Calu3 (cell line): ENCODE measurements at regions not wholly inside any gene's neighbourhood (a gene's known extent, or its start where the extent isn't known, plus 50 kb on each side); places are given as distances from the start of the nearest gene placed in this dataset.
"Not testable (repeated sequence)": the region's sequence is repeated elsewhere in the genome, so short reads cannot be mapped to it uniquely, and the experiment has no call there.

Source experiments
- BruUV-seq: library from RNA; stranded (reverse); fragments of 400-500 nt; replicated peaks from 2 replicates; lab custom pipeline; 2021; lab: Mats Ljungman, UMichigan
- CTCF ChIA-PET: fragments of 300-600 bp; sonication (Branson Sonifier 250); formaldehyde crosslinking; loops from one replicate; lab custom pipeline; 2022; ENCODE audit warnings: antibody characterized with exemption; lab: Charles Lee
- DNase-seq: peaks from one replicate; pipeline ENCODE4 v3.0.0; 2022
- H3K27ac Mint-ChIP-seq: one replicate; pipeline ENCODE4 v1.8.0; 2022; ENCODE audit warnings: mixed read lengths; ENCODE audit not compliant: unreplicated experiment
- H3K27me3 Mint-ChIP-seq: one replicate; pipeline ENCODE4 v1.8.0; 2022; ENCODE audit warnings: mixed read lengths; ENCODE audit not compliant: unreplicated experiment
- H3K36me3 Mint-ChIP-seq: one replicate; pipeline ENCODE4 v1.8.0; 2022; ENCODE audit warnings: mild to moderate bottlenecking, moderate library complexity, mixed read lengths; ENCODE audit not compliant: insufficient read depth, unreplicated experiment
- H3K4me1 Mint-ChIP-seq: one replicate; pipeline ENCODE4 v1.8.0; 2022; ENCODE audit warnings: mild to moderate bottlenecking, low read depth, mixed read lengths; ENCODE audit not compliant: unreplicated experiment
- H3K4me3 Mint-ChIP-seq: one replicate; pipeline ENCODE4 v1.8.0; 2022; ENCODE audit warnings: mild to moderate bottlenecking, low read depth, moderate library complexity, mixed read lengths; ENCODE audit not compliant: unreplicated experiment
- H3K9me3 Mint-ChIP-seq: one replicate; pipeline ENCODE4 v1.8.0; 2022; ENCODE audit warnings: low read depth, mixed read lengths; ENCODE audit not compliant: unreplicated experiment
- CTCF ChIP-seq: fragments of 200-600 bp; IDR thresholded peaks from one replicate; pipeline ENCODE4 v1.8.0; 2022; ENCODE audit warnings: antibody characterized with exemption; ENCODE audit not compliant: unreplicated experiment
- intact Hi-C: fragments of 100-400 bp; cut with micrococcal nuclease; formaldehyde crosslinking; loops from one replicate; pipeline ENCODE4 v1.10.0; 2022; ENCODE audit not compliant: unreplicated experiment

DNA sequence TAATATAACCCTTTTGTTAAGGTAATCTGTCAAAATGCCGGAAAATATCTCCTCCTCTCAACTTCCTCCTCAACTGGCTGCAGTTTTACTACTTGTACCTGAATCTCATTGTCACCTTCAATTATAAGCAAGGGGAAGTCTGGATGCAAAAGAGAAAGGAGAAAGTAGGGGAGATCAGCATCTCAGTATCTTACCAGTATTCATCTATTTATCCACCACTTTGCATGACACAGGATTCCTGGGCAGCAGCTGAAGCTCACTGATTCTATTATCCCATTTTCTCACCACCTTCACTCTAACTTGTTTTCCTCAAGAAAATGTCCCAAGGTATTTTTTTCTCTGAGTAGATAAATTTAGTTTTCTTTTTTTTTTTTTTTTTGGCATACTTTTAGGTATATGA, 440.5 kb upstream of the CBLB start:
- Mint-ChIP-seq H3K4me1 (no peaks in the 10 kb centered on the region), H3K27ac (no peak overlapping the region), H3K4me3 (no peak overlapping the region), H3K27me3 (no peaks in the 10 kb centered on the region), H3K36me3 (no peaks in the 10 kb centered on the region), H3K9me3 (no peaks in the 10 kb centered on the region)
- CTCF ChIA-PET, result interaction anchor here (0.7 kb wide), 1 partner anchor 187 kb away, joined by 4 read pairs; no protein-coding TSS in a partner anchor
- intact Hi-C loops, result no loop called here
- no TSS peak for BruUV-seq
- TF ChIP-seq CTCF, result no peak
- no peak for DNase-seq

DNA sequence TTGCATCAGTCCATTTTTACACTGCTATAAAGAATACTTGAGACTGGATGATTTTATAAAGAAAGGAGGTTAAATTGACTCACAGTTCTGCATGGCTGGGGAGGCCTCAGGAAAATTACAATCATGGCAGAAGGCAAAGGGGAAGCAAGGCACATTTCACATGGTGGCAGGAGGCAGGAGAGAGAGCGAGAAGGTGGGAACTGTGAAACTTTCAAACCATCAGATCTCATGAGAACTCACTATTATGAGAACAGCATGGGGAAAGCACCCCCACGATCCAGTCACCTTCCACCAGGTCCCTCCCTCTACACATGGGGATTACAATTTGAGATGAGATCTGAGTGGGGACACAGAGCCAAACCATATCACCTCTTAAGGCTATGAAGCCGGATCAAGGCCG, 441.0 kb upstream of the CBLB start:
- H3K4me3 Mint-ChIP-seq, H3K4me1 Mint-ChIP-seq, H3K27ac Mint-ChIP-seq, intact Hi-C loops, H3K36me3 Mint-ChIP-seq, BruUV-seq, CTCF ChIA-PET, DNase-seq, H3K27me3 Mint-ChIP-seq, H3K9me3 Mint-ChIP-seq: not testable (repeated sequence)

DNA sequence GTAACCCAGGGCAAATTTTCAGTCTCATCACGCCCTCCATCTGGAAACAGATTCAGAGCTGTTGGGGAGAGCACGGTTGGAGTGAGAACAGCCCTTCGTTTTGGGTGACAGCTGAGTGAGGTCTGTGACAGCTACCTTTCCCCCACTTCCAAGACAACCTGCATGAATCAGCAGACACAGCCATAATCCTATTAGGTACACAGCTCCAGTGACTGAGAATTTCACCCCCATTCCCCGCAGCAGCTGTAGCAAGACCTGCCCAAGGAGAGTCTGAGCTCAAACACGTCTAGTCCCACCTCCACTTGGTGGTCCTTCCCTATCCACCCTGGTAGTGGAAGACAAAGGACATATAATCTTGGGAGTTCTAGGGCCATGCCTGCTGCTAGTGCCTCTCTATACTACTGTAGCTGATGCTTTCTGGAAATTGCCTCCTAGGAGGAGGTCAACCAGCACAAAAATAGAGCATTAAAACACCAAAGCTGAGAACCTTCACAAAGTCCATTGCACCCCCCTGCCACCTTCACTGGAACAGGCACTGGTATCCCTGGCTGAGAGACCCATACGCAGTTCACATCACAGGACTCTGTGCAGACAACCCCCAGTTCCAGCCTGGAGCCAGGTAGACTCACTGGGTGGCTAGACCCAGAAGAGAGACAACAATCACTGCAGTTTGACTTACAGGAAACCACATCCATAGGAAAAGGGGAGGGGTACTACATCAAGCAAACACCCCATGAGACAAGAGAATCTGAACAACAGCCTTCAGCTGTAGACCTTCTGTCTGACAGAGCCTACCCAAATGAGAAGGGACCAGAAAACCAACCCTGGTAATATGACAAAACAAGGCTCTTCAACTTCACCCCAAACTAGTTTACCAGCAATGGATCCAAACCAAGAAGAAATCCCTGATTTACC, 448.6 kb upstream of the CBLB start:
- Mint-ChIP-seq H3K27me3 (no peaks in the 10 kb centered on the region), H3K4me1 (peaks cover 12% of the 10 kb centered on the region), H3K4me3 (no peak overlapping the region), H3K9me3 (peaks cover 6% of the 10 kb centered on the region), H3K36me3 (no peaks in the 10 kb centered on the region), H3K27ac (no peak overlapping the region)
- no peak for DNase-seq
- no TSS peak for BruUV-seq
- intact Hi-C loops, result no loop called here
- TF ChIP-seq CTCF, result no peak
- CTCF ChIA-PET, result no interaction called here

DNA sequence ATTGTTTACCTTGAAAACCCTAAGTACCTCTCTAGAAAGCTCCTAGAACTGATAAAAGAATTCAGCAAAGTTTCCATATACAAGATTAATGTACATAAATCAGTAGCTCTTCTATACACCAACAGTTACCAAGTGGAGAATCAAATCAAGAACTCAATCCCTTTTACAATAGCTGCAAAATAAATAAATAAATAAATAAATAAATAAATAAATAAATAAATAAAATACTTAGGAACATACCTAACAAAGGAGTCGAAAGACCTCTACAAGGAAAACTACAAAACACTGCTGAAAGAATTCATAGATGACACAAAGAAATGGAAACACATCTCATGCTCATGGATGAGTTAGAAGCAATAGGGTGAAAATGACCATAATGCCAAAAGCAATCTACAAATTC, 452.6 kb upstream of the CBLB start:
- CTCF ChIA-PET, BruUV-seq, intact Hi-C loops, H3K27me3 Mint-ChIP-seq, H3K4me3 Mint-ChIP-seq, DNase-seq, H3K36me3 Mint-ChIP-seq, H3K27ac Mint-ChIP-seq: not testable (repeated sequence)
- Mint-ChIP-seq H3K4me1 (peaks cover 11% of the 10 kb centered on the region), H3K9me3 (peaks cover 18% of the 10 kb centered on the region)

- Mint-ChIP-seq H3K27ac (no peak overlapping the region), H3K4me1 (no peaks in the 10 kb centered on the region)
- CTCF ChIA-PET, result no interaction called here
Measured at GRCh38 chr3:106323586-106323985, 454.8 kb upstream of the CBLB start.

More at GRCh38 chr3:106323586-106323985, 454.8 kb upstream of the CBLB start:
- intact Hi-C loops, result no loop called here
- H3K27me3 Mint-ChIP-seq, result no peaks in the 10 kb centered on the region
- DNase-seq, result no peak
- no peaks in the 10 kb centered on the region for H3K36me3 Mint-ChIP-seq
- no peak for TF ChIP-seq CTCF
- peaks cover 14% of the 10 kb centered on the region for H3K9me3 Mint-ChIP-seq
- no peak overlapping the region for H3K4me3 Mint-ChIP-seq
- no TSS peak for BruUV-seq
